NT2/D1 (cell line): ENCODE measurements at regions not wholly inside any gene's neighbourhood (a gene's known extent, or its start where the extent isn't known, plus 50 kb on each side); places are given as distances from the start of the nearest gene placed in this dataset.

ENCODE experiments used
- SUZ12 ChIP-seq: IDR thresholded peaks from 2 replicates; pipeline ENCODE4 v1.6.1; 2011; ENCODE audit not compliant: insufficient read length, insufficient read depth; ENCODE audit errors: extremely low read depth
- ZNF274 ChIP-seq: IDR thresholded peaks from 2 replicates; pipeline ENCODE4 v1.6.1; 2011; ENCODE audit warnings: mild to moderate bottlenecking, low read depth, low read length

DNA sequence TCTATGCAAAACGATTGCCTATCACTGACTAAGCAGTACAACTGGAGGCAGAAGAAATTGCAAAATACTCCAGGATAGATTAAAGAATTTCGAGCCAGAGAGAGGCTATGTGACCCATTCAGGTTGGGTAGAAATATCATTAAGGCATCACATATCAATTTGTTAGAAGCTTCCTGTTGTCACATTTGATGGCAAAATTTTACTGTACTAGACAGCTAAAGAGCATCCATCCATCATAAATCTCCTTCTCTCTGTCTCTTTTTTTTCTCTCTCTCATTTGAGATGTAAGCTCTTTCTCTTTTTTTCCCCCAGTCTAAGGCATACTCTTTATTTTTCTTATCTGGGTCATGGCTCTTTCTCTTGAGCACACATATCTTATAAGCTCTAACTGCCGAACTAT is 155.7 kb downstream of the EVA1A start:
- TF ChIP-seq ZNF274 (no peak), SUZ12 (no peak)
